SKM-1 treated with dmso at 0.1 percent for 144 hours (cell line): ENCODE measurements at regions not wholly inside any gene's neighbourhood (a gene's known extent, or its start where the extent isn't known, plus 50 kb on each side); places are given as distances from the start of the nearest gene placed in this dataset.
"Not testable (repeated sequence)": the region's sequence is repeated elsewhere in the genome, so short reads cannot be mapped to it uniquely, and the experiment has no call there.

Source experiments
- DNase-seq: peaks from one replicate; lab custom pipeline; 2025; ENCODE audit not compliant: unreplicated experiment; lab: John Stamatoyannopoulos, UW

DNA sequence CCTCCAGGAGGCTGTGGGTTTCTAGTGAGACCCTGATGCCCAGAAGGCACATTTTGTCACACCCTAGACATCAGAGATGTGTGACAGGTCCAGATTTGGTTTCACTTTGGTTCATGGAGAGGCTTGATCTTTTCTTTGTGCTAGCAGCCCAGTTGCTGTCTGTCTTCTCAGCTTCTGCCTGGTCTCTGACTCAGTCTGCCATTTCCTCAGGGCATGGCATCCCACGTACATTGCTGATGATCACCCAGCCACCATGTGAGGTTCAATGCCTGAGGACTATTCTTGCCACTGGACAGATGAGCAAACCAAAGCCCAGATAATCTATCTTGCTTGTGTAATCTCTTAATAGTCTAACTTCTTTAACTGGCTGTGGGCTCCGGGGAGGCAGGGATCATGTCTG lies 144.9 kb upstream of the MRPS22 start:
- no peak for DNase-seq

DNA sequence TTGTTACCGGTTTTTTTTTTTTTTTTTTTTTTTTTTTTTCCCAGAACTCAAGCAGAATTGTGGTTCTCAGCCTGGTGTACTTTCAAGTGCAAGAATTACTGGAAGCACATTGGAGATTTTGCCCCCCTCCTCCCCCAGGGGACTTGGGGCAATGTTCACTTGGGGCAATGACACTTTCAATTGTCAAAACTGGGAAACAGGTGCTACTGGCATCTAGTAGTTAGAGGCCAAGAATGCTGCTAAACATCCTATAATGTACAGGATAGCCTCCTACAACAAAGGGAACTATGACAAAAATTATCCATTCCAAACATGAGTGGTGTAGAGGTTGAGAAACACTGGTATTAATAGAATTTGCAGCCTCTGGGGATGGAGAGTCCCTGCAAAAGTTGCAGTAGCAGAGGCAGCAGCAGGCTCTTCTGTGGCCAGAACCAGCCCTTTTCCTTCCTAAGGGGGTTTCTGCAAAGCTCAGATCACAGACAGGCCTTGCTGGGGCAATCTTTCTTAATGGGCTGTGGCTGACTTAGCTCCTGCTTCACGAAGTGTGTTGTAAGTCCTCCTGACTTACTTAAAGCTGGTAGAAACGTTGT lies 144.3 kb upstream of the MRPS22 start:
- DNase-seq = no peak

DNA sequence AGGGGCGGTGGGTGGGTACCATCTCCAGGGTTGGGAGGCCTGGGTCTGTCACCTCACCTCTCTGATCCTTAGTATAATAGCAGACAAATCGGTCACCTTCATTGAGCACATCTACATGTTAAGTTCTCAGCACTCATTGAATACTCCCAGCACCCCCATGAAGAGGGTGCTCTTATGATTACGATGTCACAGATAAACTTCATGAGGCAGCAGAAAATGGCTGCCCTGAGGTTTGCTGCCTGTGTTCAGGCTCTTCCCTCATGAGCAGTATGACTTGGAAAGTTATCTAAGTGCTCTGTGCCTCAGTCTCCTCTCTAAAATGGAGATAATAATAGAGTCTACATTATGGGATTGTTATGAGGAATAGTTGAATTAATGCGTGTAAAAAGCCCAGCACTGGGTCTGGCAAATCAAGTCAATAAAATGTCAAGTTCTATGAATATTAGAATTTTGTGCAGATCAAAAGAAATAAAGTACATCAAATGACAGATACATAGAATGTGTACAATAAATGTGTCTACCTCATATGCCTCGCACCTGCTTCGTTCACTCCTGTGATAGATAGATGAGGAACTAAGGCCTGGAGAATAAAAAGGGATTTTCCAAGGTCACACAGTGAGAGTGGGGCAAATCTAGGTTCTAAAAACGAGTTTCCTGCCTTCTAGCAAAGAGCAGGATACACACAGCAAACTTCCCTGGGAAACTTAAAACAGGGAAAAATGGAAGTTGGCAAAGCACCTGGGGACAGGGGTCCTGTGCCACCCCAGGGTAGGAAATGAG lies 142.2 kb upstream of the MRPS22 start:
- DNase-seq = no peak

DNA sequence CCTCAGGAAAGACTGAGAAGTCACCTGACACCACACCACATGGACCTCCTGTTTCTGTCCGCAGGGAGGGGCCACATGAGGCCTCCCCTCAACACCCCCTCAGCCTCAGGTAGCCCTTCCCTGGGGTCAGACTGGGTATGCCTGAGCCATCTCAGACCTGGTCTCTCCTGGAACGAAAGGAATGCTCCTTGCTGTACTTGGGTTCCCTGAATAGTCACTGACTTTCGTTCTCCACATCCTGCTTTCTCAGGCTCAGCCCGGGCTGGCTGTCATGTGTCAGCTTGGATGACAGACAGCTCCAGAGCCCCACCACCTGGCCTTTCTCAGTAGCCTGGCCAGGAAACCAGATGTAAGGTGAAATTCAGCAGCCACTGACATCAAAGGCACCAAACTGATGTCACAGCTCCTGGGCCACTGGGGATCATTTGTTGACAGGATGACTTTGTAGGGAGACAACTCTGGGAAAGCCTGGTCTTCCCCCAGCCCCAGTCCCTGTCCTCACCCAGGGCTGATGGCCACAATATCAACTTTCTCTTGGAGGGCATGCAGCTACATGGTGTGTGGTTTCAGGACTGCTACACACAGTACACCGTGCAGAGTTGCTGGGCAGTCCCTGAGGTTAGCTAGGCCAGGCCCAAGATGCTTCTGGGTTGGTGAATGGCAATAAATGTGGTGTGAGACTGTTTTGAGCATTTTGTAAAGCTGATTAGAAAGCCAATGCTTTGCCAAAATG lies 141.4 kb upstream of the MRPS22 start:
- DNase-seq = no peak

DNA sequence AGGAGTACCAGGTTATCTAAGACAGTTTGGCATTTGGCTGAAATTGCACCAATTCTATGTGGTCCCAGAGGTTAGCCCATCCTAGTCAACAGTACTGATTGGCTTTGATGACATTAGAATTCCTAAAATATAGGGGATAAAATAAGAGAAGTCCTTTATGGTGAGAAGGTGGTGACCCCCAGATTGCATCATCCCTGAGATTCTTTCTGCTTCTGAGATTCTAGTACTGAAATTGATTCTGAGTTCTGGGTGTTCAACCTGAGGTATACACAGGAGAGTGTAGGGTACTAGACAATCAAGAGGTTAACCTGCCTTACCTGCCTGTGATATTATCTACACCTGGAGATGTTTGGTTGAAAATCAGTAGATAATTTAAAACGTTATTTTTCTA lies 140.9 kb upstream of the MRPS22 start:
- DNase-seq = no peak

DNA sequence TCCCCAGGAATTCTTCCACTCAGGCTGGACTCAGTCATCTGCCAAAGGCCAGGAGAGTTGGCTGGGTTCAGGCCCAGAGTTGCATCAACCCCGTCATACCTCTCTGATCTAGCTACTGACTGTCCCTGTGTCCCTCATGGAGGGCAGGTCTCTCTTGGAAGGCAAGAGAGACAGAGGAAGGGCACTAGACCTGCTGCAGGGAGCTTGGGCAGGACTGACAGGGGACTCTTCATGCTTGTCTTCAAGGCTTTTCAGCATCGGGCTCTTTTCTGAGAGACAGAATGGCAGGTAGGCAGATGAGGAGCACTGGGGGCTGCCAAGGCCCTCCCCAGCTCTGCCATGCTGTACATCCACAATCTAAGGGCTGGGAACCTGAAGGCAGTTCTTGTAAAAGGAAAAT lies 140.1 kb upstream of the MRPS22 start:
- no peak for DNase-seq

DNA sequence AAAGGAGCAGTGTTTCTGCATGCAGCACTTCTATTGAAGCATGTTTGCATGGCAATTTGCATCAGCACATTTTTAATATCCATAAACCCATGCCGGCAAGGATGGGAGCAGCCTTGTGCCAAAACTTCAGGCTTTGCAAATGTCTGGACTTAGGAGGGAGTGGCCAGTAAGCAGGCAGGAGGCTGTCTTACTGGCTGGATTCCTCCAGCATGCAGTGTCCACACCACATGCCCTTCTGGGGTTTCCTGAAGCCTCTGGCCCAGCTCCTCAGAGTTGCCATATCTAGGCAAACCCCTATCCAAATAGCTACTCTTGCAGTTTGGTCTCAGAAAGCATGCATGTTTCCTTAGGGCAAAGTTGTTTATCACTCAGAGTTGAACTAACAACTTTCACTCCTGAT lies 139.1 kb upstream of the MRPS22 start:
- no peak for DNase-seq

DNA sequence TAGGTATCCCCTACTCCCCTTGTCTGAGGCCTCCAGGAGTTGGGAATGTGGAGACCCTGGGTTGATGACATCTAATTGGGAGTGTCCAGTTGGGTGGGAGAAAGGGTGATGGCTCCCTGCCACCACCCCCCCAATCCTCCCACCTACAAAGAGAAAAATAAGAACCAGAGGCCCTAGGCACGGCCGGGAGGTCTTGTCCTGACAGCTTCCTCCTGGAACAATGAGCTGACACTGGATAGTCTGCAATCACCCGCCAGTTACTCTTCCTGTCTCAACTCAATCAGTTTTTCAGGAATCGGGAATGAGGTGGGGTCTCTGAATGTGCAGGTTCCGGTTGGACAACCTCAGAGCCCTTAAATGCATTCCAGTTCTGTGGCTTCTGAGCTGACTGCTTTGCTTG lies 129.9 kb upstream of the MRPS22 start:
- DNase-seq = no peak

DNA sequence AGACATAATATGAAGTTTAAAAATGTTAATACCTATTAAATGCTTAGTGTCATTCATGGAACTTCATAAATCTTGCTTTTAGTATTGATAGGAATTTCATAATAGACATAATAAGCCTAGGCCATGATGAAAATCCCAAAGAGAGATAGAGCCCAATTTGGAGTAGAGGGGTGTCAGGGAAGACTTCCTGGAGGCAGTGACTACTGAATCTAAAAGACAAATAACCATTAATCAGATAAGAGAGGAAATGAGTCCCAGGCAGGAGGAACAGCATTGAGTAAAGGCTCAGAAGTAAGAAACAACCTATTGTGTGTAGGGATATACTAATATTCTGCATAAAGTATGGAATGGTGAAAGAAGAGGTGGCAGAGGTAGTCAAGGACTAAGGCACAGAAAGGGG lies 126.9 kb upstream of the MRPS22 start:
- DNase-seq = no peak

DNA sequence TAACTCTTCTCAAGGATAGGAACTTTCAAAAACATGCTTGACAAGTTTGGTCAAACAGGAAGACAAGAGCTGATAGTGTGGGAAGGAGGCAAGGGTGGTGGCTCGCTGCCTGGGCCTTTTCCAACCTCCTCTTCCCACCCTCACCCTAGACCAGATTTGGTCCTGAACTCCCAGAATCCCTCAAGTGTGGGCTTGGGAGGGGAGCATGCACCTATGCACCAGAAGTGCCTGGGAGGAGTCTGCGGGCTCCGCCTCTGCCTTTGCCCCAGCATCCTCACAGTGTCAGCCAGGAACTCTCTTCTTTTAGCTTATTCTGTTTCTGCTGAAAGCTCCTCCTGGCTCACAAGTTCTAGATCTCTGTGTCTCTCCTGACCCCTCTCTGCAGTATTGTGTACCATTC lies 126.2 kb upstream of the MRPS22 start:
- DNase-seq = no peak

DNA sequence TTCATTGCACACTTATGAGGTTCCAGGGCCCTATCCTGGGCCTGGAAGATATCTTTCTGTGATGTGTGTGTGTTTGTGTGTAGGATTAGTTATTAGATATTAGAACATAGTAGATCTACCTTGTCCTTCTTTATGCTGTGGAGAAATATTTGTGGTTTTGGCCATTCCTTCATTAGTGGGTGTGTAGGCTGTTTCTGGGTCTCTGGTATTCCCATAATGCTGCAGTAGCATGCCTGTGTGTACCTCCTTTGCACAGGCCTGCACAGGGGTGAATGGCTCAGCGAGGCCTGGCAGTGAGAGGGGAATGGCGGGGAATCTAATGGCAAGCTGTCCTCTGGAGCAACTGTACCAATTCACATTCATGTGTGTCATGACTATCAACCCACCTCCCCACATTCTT lies 125.8 kb upstream of the MRPS22 start:
- no peak for DNase-seq

DNA sequence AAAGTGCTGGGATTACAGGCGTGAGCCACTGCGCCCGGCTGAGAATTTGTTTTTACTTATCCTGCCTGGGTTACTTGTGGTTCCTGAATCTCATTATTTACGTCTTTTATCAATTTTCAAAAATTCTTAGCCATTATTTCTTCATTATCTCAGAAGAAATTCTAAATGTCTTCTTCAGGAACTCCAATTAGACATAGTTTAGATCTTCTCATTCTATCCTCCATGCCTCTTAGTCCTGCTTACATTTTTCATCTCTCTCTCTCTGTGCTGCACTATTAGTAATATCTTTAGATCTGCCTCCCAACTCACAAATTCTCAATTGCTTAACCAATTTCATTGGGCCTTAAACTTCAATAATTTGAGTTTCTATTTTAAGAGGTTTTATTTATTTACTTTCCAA lies 124.4 kb upstream of the MRPS22 start:
- no peak for DNase-seq

DNA sequence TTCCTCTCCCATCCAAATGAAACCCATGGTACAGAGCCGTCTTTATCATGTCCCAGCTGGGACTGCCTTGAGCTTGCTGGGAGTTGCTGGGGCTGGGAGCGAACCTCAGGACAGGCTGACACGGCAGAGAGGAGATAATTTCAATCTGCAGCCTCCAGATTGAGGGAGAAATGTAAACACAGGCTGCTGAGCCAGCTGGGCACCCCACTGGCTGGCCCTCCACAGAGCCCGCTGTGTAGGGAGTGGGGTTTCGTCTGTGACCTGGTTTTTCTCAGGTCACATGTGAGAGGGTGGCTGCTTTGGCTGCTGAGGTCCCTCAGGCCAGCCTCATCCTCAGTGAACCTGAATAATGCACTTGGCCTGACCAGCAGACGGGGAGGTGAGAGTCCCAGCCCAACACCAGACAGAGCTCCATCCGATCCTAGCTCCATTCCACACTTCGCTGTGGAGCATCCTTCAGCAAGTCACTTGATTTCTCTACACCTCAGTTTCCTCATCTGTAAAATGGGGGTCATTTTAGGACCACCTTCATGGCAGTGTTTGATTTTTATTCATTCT lies 121.6 kb upstream of the MRPS22 start:
- no peak for DNase-seq

DNA sequence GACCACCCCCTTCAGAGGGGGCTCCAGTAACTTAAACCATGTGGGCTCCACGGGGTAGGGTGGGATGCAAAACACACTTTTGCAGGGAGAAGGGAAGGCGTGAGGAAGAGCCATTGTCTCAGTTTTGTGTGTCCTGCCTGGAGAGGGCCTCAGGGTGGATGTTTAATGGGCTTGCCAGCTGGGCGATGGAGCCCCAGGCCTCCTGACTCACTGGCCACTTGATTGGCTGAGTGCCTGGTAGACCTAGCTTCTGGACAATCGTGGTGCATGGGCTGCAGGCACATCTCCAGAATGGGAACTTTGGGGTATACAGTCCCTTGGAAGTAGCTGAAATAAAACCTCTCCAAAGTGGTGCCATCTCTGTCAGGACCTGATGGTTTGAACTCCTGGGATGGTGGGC lies 118.3 kb upstream of the MRPS22 start:
- no peak for DNase-seq

DNA sequence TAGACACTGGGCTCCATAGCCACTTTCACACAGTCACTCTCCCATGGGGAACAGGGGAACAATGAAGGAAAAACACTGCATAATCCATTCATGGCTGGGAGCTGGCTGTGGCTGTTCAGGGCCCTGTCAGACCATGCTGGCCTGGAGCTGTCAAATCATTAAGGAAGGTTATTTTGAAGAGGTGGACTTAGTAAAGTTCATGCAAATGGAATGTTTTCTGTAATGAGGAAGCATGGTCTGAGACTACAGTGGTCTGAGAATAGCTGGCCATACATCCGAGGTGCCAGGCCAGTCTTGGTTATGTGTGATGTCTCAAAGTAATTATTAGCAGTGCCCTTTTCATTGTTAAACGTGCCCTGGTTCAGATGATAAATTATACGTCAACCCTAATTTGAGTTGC lies 117.1 kb upstream of the MRPS22 start:
- no peak for DNase-seq

DNA sequence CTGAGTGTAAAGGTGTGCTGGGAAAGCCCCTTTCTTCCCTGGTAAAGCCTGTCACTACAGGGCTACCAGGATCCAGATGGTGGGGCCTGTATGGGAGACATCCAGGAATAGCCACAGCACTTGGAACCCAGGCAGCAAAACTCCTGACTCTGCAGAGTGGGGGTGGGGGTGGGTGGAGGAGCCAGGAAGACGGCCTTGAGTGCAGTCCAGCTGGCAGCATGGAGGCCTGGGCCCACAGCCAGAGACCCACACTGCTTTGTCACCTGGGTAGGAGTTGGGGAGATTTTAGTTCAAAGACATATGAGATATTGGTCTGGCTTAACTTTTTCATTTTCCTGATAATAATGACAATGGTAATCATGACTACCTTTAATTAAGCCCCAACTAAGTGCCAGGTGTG lies 116.7 kb upstream of the MRPS22 start:
- DNase-seq = no peak

DNA sequence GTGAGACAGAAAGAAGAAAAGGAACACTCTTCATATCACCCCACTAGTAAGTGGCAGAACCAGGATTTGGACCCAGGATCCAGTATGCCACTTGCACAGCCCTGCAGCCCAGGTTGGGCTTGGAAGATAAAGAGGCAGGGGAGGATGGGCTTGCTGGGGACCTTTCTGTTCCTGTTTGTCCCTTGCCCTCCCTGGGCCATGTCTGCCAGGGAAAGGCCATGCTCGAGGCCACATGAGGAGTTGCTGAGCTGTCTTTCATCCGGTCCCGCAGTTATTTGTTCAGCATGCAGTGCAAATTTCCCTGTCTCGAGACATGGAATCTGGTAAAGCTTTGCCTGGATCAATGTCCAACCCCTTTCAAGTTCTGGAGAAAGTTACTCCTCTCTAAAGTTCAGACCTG lies 116.0 kb upstream of the MRPS22 start:
- DNase-seq = no peak

DNA sequence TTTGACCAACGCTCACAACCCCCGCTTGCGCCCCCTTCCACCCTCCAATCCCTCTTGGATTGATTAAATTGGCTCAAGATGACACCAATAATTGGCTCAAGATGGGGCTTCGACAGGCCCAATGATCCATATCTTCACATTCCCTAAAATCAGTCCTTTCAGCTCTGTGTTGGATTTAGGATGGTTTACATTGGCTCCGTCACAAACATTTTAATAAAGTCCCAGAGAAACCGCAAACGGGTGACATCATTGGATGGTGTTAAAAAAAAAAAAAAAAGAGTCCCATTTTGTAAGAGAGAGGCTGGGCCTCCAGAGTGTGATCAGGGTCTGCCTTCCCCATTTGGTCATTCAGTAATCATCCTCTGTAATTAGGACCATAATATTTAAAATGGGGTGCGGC lies 113.4 kb upstream of the MRPS22 start:
- DNase-seq = no peak

DNA sequence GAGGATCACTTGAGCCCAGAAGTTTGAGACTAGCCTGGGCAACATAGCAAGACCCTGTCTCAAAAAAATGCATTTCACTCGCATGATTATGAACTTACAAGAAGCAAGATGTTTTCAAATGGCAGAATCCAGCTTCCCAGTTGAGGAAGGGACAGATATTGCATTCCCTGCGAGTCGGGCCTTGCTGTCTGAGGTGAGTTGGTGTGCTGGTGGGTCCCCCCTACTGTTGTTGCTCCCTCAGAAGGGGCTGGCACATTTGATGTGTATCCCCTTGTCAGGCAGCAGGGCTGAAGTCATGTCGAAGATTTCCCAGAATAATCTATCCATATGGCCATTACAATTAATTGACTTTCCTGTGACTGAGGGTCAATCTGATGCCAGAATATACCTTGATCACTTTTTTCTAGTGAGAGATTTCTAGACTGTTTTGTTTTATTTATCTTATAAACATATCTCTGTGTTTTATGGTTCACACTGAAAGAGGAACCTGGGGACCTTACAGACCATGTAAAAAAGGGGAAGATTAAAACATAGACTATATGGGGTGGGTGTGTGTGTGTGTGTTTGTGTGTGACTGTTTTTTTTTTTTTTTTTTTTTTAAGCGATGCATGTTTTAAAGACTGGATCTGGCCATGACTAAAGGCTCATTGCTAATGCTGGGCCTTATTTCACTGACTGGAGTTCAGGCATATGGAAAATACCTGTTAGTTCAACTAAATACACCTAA lies 112.1 kb upstream of the MRPS22 start:
- peak; percentile 7 for DNase-seq

DNA sequence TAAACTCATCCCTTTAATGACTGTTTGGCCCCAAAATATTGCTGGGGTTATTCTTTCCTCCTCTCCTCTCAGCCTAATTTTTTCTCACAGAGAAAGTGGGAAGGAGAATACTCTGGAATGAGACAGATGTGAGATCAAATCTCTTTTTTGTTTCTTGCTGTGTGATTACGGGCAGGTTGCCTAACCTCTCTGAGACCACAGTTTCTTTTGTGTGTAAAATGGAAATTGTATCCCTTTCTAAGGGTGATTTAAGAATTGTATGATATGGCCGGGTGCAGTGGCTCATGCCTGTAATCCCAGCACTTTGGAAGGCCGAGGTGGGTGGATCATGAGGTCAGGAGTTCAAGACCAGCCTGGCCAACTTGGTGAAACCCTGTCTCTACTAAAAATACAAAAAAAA lies 111.5 kb upstream of the MRPS22 start:
- DNase-seq = not testable (repeated sequence)

DNA sequence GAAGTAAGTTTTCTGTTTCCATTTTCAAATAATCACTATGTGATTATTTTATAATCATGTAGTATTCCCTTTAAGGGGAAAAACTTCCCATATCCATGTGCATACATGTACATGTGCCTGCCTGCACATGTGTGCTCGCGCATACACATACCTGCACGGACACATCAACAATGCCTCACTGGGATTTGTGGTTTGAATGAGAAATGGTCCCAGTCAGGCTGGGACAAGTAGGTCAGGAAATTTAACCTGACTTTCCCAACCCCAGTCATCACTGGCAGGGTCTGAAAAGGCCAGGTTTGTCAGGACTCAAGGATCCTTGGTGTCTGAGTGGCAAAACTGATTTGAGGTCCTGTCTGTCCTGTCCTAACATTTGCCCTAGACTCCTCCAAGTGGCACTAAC lies 109.3 kb upstream of the MRPS22 start:
- no peak for DNase-seq
